Inflammatory macrophage (primary cell): ENCODE measurements at regions not wholly inside any gene's neighbourhood (a gene's known extent, or its start where the extent isn't known, plus 50 kb on each side); places are given as distances from the start of the nearest gene placed in this dataset.
"Not testable (repeated sequence)": the region's sequence is repeated elsewhere in the genome, so short reads cannot be mapped to it uniquely, and the experiment has no call there.

ENCODE experiments used
- DNase-seq, 2 donors: peaks; one replicate each; pipeline ENCODE4 v3.0.0-alpha.2; 2020 to 2022

DNA sequence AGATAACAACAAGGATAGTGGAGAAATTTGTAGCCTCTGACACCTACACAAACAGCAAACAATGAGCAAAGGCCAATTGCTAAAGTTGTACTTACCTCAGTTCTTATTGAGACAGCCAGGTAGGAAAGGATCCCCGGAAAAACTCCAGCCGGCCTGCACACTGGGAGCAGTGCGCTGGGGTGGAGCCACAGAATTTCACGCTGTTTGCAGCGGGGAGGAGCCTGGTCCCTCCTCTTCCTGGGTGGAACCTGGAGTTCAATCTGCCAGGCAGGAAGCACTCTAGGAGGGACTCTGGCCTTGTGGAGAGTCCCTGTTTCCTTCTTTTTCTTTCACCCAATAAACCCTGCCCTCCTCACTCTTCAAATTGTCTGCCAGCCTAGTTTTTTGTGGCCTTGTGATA is 382.6 kb upstream of the TGIF2LX start:
- not testable (repeated sequence) for DNase-seq

DNA sequence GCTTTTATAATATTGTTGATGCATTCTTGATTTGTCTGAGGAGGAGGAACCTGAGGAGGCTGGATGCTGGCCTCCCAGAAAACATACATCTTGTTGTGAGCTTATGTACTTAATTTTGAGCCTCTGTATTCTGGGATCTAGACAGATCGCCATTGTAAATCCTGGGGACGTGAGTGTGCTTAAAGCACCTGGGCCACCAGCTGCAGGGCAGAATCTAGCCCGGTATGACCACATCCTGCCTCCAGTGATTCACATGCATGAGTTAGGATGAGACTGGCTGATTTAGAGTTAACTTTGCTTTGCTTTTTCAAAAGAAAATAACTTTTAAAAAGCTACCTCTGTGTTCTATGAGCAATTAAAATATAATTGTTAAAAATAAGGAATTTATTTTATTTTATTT is 364.6 kb upstream of the TGIF2LX start:
- not testable (repeated sequence) for DNase-seq

DNA sequence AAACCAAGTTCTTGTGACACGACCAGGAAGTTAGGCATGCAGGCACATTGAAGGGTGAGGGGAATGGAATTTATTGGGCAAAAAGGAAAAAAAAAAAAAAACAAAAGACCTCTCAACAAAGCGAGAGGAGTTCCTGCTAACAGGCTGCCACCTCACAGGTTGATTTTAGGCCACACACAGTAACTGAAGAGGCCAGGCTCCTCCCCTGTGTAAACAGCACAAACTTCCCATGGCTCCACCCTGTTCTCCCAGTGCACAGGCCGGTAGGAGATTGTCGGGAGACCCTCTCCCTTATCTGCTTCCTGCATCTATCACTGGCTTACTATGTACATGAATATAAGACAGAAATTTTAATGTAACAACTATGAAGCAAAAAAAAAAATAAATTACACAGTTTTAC is 359.6 kb upstream of the TGIF2LX start:
- not testable (repeated sequence) for DNase-seq

DNA sequence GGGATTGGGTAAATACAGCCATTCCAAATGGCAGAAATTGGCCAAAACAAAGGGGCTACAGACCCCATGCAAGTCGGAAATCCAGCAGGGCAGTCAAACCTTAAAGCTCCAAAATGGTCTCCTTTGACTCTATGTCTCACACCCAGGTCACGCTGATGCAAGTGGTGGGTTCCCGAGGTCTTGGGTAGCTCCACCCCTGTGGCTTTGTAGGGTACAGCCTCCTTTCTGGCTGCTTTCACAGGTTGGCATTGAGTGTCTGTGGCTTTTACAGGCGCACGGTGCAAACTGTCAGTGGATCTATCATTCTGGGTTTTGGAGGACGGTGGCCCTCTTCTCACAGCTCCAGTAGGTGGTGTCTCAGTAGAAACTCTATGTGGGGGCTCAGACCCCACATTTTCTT is 358.6 kb upstream of the TGIF2LX start:
- not testable (repeated sequence) for DNase-seq

DNA sequence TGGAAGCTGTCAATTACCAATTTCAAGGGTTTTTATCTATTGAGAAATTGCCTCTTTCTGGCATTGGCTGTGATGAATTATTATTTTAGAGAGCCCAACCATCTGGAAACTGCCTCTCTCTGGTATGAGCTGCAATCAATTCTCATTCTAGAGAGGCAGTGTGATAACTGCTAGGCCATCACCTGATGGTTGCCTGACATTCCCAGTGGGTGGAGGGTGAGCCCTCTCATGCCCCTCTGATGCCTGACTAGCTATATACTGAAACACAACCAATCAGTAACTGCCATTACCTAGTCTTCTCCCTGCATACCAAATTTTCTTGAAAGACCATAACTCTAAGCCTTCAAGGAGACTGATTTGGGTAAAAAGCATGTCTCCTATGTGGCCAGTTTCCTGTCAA is 353.9 kb upstream of the TGIF2LX start:
- DNase-seq, result not testable (repeated sequence)

DNA sequence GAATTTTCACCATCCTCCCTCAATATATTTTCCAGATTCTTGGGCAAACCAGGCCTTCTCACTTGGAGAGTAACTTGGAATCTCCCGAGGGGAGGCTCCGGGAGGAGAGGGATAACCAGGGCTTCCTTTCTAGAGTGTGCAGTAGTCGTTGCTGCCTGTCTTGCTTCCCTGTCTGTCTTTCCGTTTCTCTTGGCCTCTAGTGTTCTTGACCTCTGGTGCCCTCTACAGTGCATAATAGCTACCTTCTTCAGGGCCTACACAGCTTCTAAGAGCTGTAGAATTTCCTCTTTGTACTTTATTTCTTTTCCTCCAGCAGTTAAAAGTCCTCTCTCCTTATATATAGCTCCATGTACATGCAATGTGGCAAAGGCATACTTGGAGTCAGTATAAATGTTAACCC is 339.8 kb upstream of the TGIF2LX start:
- DNase-seq, result not testable (repeated sequence)

DNA sequence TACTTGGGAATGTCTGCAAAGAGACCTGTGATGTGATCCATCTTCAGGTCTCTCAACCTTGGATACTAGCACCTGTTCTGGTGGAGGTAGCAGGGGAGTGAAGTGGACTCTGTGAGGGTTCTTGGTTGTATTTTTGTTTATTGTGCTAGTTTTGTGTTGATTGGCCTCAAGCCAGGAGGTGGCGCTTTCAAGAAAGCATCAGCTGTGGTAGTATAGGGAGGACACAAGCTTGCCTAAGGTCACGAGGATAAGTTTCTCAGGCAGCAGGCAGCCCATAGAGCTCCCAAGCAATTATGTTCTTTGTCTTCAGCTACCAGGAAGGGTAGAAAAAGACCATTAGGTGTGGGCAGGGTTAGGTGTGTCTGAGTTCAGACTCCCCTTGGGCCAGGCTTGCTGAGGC is 289.9 kb upstream of the TGIF2LX start:
- not testable (repeated sequence) for DNase-seq

DNA sequence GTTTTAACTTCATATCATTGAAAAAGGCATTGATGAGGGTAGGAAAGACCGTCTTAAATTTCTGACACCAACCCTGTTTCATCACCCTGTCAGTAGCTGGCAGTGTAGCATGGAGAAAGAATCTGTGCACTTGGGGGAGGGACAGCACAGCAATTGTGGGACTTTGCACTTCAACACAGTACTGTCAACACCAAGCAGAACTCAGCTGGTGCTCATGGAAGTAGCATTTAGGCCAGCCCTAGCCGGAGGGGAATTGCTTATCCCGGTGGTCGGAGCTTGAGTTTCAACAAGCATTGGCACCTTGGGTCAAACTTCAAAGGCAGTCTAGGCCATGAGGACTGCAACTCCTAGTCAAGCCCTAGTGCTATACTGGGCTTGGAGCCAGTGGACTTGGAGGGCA is 285.8 kb upstream of the TGIF2LX start:
- DNase-seq, result not testable (repeated sequence)

DNA sequence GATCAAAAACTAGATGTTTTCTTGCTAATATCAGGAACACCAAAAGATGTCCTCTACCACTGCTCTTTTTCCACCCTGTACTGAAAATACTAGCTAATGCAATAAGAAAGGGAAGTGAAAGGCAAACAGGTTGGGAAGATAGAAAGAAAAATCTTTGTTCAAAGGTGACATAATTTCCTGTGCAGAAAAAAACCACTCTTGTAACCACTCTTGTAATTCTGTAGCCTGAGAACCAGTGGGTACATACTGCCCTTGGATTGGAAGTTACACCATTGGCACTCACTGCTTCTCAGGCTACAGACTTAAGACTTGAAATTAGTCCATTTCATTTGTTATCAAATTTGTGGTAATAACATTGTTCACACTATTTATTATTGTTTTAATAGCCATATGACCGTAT is 263.0 kb upstream of the TGIF2LX start:
- not testable (repeated sequence) for DNase-seq

DNA sequence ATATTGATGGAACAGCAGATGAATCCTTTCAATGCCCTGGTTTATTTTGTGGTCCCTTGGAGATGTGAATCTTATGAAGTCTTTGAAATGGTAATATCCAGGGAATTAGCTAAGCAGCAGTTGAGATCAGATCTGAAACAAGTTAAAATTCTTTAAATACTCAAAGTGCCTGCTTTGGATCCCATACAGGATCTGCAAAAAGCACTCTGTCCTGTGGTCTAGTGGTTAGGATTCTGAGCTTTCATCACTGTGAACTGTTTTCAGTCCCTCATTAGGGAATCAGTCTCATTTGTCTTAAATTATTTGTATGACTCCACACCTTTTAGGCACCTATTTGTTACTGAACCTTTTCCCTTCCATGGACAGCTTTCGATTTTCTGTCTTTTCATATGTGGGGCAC is 215.2 kb upstream of the TGIF2LX start:
- not testable (repeated sequence) for DNase-seq

DNA sequence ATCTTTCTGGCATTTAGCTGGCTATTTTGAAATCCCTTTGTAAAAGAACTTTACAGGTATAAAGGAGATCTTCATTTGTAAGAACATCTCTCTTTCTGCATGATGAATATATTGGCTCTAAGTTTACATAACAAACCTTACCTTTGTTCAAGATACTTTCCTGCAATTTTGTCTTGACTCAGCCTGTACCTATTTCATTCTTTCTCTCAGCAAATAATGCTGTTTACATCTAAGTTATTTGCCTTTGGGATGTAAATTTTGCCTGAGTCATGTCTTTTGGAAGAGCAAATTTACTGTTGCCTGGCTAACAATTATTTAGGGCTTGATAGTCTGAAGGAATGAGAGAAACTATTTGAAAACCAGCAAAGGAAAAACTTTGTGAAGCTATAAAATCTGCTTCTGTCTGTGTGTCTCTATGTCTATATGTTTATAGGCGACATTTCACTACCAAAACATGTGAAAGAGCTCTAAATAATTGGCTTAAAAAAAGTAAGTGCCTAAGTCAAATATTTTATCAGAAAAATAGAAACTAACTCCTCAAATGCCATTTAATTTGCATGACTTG is 214.3 kb upstream of the TGIF2LX start:
- DNase-seq, result not testable (repeated sequence)

DNA sequence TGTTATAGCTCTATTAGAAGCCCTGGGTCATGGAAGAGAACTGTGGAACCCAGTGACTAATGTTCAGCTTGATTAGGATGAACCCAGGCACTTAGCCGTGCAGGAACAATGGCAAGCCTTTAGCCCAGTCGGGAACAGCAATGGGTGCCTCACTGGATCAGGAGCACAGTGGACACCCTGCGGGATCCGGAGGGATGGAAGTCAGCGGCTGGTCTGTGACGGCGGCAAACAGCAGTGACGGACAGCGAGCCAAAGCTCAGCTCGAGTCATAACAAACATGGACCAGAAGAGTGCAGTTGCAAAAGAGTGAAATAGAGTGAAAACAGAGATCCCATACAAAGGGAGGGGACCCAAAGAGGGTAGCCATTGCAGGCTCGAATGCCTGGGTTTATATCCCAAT is 187.3 kb upstream of the TGIF2LX start:
- DNase-seq, result not testable (repeated sequence)

DNA sequence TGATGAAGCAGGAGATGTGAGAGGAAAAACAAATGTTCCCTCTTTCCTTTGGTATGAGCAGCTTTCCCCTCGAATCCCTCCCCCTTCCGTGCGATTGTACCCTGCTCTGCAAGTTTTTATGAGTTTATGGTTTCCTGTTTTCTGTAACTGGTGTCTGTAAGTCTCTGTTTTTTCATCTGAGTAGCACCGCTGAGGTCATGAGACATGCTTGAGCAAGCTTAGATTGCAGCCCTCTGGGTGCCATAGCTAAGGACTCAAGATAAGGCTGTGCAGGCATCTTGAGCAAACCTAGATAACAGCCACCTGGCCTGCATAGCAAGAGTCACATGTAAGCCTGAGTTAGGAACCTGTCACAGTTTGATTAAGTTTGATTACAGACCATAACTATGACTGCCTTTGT is 165.2 kb upstream of the TGIF2LX start:
- DNase-seq, result not testable (repeated sequence)

DNA sequence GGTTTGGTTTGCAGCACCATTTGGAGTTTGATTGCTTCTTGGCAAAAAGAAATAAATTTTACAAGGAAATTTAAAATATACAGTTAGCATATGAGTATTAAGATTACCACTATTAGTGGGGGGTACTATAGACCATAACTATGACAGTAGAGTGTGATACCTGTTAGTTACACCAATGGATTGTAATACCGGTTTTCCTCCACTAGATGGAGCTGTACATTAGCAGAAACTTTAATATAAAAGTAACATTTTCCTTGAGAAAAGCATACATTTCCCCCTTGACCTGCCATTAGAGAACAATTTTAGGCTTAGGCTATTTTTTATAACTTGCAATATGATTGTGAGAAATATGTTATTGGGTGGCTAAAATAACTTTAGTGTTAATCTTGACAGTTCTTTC is 163.9 kb upstream of the TGIF2LX start:
- DNase-seq, result peak; percentile 0 to 2

DNA sequence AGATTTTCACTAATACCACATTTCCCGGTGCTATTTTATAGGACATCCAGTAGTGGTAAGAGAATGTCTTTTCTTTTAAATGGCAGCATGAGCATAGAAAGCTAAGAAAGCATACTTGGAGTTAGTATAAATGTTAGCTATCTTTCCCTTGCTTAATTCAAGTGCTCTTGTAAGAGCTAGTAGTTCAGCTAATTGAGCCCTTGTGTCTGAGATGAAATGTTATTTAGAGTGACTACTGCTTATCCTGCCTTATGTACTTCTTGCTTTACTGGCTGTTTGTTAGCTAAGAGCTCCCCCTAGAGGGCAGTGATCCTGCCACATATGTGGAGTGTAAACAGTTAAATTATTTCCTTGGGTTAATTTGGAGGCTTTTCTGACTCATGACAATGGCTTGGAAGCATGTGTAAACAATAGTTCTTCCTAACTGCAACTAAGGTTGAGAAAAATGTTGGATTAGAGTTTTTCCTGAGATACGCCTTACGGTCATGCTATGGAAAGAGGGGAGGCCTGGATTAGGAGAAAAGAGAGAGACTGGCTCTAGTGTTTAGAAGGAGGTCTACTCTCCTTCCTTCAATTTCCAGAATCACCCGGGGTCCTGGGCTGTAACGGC is 162.5 kb upstream of the TGIF2LX start:
- DNase-seq, result not testable (repeated sequence)

DNA sequence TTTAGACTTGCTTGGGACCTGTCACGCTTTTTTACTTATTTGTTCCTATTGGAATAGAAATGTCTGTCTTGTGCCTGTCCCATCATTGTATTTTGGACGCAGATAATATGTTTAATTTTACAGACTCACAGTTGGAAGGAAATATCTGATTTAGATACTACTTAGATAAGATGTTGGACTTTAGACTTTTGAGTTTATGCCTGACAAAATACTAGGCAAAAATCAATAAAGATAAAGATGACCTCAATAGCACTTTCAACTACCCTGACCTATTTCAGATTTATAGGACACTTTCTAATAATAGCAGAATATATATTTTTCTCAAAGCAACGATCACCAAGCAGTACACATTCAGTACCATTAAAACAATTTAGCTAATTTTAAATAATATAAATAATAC is 150.1 kb upstream of the TGIF2LX start:
- not testable (repeated sequence) for DNase-seq

DNA sequence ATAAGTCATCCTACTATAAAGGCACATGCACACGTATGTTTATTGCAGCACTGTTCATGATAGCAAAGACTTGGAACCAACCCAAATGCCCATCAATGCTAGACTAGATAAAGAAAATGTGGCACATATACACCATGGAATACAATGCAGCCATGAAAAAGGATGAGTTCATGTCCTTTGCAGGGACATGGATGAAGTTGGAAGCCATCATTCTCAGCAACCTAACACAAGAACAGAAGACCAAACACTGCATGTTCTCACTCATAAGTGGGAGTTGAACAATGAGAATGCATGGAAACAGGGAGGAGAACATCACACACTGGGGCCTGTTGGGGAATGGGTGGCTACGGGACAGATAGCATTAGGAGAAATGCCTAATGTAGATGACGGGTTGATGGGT is 110.3 kb upstream of the TGIF2LX start:
- not testable (repeated sequence) for DNase-seq

DNA sequence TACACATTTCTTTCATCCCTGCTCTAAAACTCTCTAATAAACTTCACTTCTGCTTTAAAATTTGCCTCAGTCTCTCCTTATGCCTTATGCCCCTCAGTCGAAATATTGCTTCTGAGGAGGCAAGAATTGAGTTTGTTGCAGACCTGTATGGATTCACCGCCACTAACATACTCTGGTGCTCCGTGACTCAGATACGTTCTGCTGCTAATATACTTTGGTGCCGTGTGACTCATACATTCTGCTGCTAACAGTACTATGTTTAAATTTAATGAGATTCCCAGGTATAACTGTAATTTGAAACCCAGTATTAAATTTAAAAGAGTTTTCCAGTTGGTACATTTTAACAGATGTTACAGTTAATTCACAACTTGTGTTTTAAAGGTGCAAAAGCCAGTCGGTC is 82.0 kb upstream of the TGIF2LX start:
- DNase-seq, result not testable (repeated sequence)

DNA sequence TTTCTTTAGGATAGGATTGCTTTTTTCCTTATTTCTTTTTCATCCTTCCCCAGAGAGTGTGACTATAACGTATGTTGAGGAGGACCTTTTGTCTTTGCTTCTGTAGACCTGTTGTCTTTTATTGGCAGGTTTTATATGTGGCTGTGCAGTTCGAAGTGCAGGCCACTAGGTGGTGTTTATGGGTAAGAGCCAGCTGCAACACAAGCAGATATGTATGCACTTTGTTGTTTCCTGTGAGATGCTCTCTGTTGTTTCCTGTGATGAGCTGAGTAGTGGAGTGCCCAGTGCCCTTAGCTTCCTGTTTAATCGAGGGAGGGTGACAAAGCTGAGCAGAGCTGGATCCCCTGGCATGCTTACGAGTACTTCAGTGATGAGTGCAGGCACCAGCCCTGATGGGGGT is 50.0 kb upstream of the TGIF2LX start:
- peak; percentile 2 for DNase-seq
